DMS 273 (cell line): ENCODE measurements at regions not wholly inside any gene's neighbourhood (a gene's known extent, or its start where the extent isn't known, plus 50 kb on each side); places are given as distances from the start of the nearest gene placed in this dataset.

ENCODE experiments used
- DNase-seq: peaks from one replicate; lab custom pipeline; 2025; ENCODE audit not compliant: unreplicated experiment; lab: John Stamatoyannopoulos, UW

GRCh38 chr1:188122646-188123045 lies 1293.9 kb downstream of the PLA2G4A start:
- peak; percentile 49 for DNase-seq

- no peak for DNase-seq
Observed at GRCh38 chr1:188127507-188127906, 1298.8 kb downstream of the PLA2G4A start.

- DNase-seq: peak; percentile 17
Observed at GRCh38 chr1:188128761-188129160, 1300.0 kb downstream of the PLA2G4A start.

- DNase-seq: no peak
Observed at GRCh38 chr1:188129856-188130838, 1301.4 kb downstream of the PLA2G4A start.

GRCh38 chr1:188137221-188137620 lies 1308.5 kb downstream of the PLA2G4A start:
- DNase-seq: no peak

- peak; percentile 80 for DNase-seq
Observed at GRCh38 chr1:188140958-188141357, 1312.2 kb downstream of the PLA2G4A start.

GRCh38 chr1:188154196-188154595 lies 1325.4 kb downstream of the PLA2G4A start:
- no peak for DNase-seq

- DNase-seq: peak; percentile 14
Observed at GRCh38 chr1:188154761-188155160, 1326.0 kb downstream of the PLA2G4A start.

- peak; percentile 35 for DNase-seq
Observed at GRCh38 chr1:188155261-188155660, 1326.5 kb downstream of the PLA2G4A start.

GRCh38 chr1:188164459-188164858 lies 1335.7 kb downstream of the PLA2G4A start:
- no peak for DNase-seq

- no peak for DNase-seq
Observed at GRCh38 chr1:188166654-188167053, 1337.9 kb downstream of the PLA2G4A start.

- no peak for DNase-seq
Observed at GRCh38 chr1:188169971-188170370, 1341.2 kb downstream of the PLA2G4A start.

- peak; percentile 30 for DNase-seq
Observed at GRCh38 chr1:188170411-188170810, 1341.7 kb downstream of the PLA2G4A start.

GRCh38 chr1:188170935-188171334 lies 1342.2 kb downstream of the PLA2G4A start:
- no peak for DNase-seq

GRCh38 chr1:188182063-188182462 lies 1353.3 kb downstream of the PLA2G4A start:
- DNase-seq: peak; percentile 18

GRCh38 chr1:188188317-188188716 lies 1359.6 kb downstream of the PLA2G4A start:
- no peak for DNase-seq

- no peak for DNase-seq
Observed at GRCh38 chr1:188194916-188195315, 1366.2 kb downstream of the PLA2G4A start.

GRCh38 chr1:188218289-188218688 lies 1389.5 kb downstream of the PLA2G4A start:
- no peak for DNase-seq

GRCh38 chr1:188220051-188220450 lies 1391.3 kb downstream of the PLA2G4A start:
- no peak for DNase-seq

GRCh38 chr1:188224263-188224662 lies 1395.5 kb downstream of the PLA2G4A start:
- DNase-seq: no peak

- DNase-seq: no peak
Observed at GRCh38 chr1:188225975-188226374, 1397.2 kb downstream of the PLA2G4A start.

- no peak for DNase-seq
Observed at GRCh38 chr1:188228623-188229022, 1399.9 kb downstream of the PLA2G4A start.
